ENCODE measurements at regions not wholly inside any gene's neighbourhood (a gene's known extent, or its start where the extent isn't known, plus 50 kb on each side); places are given as distances from the start of the nearest gene placed in this dataset.

DNA sequence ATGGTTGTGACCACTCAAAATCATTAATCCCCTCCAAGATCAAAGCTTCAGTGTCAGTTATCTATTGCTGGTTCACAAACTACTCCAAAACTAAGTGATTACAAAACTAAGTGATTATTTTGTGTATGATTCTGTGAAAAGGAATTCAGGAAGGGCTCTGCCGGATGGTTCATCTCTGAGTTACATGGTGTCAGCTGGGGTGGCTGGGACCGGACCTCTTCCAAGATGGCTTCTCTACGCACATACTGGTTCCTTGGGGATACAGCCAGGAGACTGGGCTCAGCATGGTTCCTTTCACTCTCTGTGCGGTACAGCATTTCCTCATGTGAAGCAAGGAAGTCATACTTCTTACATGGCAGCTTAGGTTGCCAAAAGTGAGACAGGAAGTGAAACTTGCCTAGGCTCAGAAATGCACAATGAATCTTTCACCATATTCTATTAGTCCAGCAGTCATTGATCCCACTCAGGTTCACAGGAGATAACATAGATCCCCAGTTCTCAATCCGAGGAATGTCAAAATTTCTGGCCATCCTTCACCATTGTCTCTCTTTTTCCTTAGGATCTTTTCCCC, 97.9 kb upstream of the IRX6 start:
- DNase-seq (ENCODE audit: low spot score): no peak

DNA sequence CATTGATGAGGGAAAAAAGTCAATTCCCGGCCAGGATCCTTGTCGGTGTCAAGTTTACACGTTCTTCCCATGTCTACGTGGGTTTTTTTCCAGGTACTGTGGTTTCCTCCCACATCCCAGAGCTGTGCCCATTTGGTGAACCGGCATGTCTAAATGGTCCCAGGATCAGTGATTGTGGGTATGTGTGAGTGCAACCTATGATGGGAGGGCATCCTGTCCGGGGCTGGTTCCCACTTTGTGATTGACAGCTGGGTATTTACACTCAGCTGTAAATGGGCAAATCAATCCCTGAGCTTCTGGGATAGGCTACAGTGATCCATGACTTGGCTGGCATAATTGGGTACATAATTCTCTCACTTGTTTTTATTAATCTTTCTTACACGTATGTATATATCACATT, 91.2 kb upstream of the IRX6 start:
- no peak for DNase-seq (ENCODE audit: low spot score)

- no peak for DNase-seq (ENCODE audit: low spot score)
Measured at GRCh38 chr16:55233464-55233863, 90.5 kb upstream of the IRX6 start.

GRCh38 chr16:55236655-55237054, 87.3 kb upstream of the IRX6 start:
- no peak for DNase-seq (ENCODE audit: low spot score)

DNA sequence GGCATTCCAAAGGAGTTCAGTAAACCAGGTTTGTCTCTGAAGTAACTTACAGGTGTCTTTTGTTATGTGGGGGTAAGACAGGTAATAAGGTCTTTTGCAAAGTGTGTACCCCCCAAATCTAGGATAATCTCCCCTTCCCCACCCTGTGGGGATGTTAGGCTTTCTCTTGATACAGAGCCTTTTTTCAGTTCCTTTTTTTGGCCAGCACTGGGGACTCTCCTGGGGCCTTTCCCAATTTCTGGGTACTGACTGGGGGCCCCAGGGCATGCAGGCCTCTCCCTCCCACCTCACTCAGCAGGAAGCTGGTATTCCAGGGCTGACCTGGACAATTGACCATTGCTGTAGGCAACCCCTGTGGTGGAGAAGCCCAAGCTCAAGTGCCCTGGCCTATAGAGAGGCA, 84.3 kb upstream of the IRX6 start:
- no peak for DNase-seq (ENCODE audit: low spot score)

DNA sequence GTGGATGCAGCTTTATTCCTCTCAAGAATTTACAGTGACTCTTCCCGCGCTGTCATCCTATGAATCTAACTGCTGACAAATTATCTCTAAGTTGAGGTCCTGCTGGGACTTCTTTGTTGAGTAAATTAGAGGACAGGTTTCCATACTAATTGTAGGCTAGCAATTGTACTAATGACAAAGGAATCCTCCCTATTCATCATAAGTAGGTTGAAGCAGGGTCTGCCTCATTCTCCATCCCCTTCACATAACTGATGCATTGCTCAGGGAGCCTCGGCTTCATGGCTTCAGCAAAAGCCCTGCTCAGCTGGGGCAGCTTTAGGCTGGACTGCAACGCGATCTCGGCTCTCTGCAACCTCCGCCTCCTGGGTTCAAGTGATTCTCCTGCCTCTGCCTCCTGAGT, 83.1 kb upstream of the IRX6 start:
- no peak for DNase-seq (ENCODE audit: low spot score)

GRCh38 chr16:55242667-55243066, 81.3 kb upstream of the IRX6 start:
- no peak for DNase-seq (ENCODE audit: low spot score)

DNA sequence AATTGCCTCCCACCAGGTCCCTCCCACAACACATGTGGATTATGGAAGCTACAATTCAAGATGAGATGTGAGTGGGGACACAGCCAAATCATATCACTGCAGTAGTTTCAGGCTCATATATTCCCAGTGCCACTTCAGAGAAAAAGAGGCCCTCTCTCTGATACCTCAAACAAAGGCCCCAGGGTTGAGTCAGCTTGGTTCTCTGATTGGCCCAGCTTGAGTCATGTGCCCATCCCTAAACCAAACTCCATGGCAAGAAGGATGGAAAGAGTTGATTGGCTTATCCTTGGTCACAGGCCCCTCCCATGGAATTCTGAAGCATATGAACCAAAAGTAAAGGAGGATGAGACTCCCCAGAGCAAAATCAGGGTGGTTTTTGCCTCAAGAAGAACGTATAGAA, 75.9 kb upstream of the IRX6 start:
- no peak for DNase-seq (ENCODE audit: low spot score)

- DNase-seq (ENCODE audit: low spot score): no peak
Measured at GRCh38 chr16:55248494-55248893, 75.5 kb upstream of the IRX6 start.

- DNase-seq (ENCODE audit: low spot score): no peak
Measured at GRCh38 chr16:55249361-55249760, 74.6 kb upstream of the IRX6 start.

DNA sequence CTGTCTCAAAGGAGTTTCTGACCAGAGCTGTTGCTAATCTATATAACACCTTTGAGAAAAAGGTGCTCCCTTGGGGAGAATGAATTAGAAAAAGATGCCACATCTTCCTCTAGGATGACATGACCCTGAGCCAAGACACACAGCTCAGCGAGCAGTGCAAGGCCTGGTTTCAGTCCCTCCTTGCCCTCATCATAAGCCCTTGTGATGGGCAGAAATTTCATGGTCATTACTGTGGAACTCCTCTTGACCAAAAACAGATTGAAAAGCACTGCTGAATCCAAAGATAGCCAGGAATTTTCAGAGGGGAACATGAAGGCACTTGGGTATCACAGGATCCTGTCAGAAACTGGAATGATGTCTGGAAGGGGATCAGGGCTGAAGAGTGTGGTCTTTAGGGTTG, 74.1 kb upstream of the IRX6 start:
- no peak for DNase-seq (ENCODE audit: low spot score)

DNA sequence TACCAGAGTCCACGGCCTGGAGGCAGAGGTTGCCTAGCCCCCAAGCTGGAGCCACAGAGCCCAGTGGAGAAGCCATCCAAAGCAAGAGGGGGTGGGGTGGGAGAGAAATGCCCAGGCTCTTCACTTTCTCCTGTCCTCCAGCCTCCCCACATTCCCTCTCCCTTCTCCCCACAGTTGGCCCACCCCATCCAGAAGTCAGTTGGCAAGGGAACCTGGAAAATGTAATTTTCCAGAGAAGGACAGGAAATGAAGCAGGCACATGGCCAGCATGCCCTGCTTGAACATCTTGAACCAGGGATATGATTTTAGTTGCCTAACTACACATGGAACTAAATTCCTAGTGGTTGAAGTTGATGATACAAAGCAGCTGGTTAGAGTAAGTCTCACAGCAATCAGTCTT, 73.3 kb upstream of the IRX6 start:
- no peak for DNase-seq (ENCODE audit: low spot score)

GRCh38 chr16:55251151-55251550, 72.9 kb upstream of the IRX6 start:
- DNase-seq (ENCODE audit: low spot score): no peak

GRCh38 chr16:55252577-55252976, 71.4 kb upstream of the IRX6 start:
- DNase-seq (ENCODE audit: low spot score): no peak

- no peak for DNase-seq (ENCODE audit: low spot score)
Measured at GRCh38 chr16:55253987-55254386, 70.0 kb upstream of the IRX6 start.

GRCh38 chr16:55255733-55256282, 68.2 kb upstream of the IRX6 start:
- DNase-seq (ENCODE audit: low spot score): no peak

GRCh38 chr16:55256412-55257016, 67.5 kb upstream of the IRX6 start:
- DNase-seq (ENCODE audit: low spot score): no peak

DNA sequence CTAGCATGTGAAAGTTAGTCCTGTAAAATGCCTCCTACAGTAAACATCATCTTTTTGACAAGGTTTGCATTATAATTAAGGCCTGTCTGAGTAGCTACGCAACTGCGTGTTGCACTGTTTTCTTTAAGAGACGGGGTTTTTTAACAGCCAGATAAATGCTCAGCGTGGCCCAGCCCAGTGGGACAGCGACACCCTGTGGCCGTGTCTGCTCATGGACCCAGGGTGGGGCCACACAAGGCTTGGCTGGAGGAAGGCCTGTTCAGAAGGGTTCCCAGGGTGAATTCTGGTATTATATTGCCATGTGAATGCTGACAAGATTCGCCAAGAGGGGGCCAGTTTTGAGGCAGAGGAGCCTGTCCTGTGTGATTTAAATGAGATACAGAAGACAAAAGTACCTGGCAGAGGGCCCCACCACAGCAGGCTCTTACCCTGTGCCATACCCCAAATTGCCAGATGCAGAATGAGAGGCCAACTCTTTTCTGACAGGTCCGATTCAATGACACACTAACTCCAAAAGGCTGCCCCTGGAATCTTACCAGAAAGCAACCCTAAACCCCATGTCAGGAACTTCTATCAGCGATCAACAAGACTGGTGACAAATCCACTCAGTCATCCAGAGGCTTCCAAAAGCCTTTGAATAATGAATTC, 65.9 kb upstream of the IRX6 start:
- peak; percentile 12 for DNase-seq (ENCODE audit: low spot score)

DNA sequence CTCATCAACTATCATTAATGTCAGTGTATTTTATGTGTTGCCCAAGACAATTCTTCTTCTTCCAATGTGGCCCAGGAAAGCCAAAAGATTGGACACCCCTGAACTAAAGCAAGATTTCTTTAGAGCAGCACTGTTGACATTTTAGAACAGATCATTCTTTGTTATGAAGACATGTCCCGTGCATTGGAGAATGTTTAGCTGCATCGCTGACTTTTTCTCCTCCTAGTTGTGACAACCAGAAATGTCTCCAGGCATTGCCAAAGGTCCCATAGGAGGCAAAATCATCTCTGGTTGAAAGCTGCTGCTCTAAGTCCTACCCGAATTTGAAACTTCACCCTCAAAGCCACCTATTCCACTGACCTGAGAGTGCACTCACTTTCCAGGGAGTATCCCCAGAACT, 62.7 kb upstream of the IRX6 start:
- no peak for DNase-seq (ENCODE audit: low spot score)

DNA sequence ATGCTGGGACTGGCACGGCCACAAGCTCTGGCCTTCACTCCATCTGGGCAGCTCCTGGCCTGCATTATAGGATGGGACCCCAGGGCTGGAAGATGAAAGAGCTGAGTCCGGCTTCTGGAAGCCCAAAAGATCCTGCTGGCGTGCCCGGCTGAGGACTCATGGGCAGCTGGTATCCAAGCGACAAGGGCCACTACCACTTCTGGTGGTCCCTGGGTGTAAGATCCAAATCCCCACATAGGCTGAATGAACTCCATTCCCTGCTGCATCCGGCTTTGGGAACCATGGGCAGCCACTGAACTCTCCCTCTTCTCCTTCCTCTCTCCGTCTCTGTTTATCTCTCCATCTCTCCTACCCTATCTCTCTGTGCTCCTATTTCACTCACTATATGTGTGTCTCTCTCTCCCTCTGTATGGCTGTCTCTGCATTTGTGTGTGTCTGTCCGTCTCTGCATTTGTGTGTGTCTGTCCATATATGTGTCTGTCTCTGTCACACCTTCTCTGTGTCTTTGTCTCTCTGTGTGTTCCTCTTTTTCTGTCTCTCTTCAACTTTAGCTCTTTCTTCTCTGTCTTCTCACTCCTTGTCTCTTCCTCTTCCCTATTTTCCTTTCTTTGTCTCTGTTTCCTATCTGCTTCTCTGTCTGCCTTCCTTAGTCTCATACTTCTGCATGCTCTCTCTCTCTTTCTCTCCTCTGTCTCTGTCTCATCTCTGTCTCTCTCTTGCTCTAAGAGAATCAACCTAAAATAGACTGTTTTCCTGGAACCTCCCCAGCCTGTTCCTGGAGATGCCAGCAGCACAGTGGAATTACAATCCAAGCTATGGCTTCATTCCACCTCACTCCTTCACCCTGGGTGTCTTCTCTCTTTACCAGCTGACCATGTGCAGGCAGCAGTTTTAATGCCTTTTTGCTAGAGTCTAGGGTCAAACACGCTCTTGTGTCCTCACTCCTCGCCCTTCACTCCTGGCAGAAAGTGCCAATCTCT, 60.4 kb upstream of the IRX6 start:
- DNase-seq (ENCODE audit: low spot score): no peak

- no peak for DNase-seq (ENCODE audit: low spot score)
Measured at GRCh38 chr16:55264949-55265348, 59.1 kb upstream of the IRX6 start.

- DNase-seq (ENCODE audit: low spot score): no peak
Measured at GRCh38 chr16:55265926-55266325, 58.1 kb upstream of the IRX6 start.

Measured in CD4-positive, alpha-beta T cell treated with Interleukin-15 for 4 hours (primary cell).